ENCODE measurements at regions not wholly inside any gene's neighbourhood (a gene's known extent, or its start where the extent isn't known, plus 50 kb on each side); places are given as distances from the start of the nearest gene placed in this dataset.

DNA sequence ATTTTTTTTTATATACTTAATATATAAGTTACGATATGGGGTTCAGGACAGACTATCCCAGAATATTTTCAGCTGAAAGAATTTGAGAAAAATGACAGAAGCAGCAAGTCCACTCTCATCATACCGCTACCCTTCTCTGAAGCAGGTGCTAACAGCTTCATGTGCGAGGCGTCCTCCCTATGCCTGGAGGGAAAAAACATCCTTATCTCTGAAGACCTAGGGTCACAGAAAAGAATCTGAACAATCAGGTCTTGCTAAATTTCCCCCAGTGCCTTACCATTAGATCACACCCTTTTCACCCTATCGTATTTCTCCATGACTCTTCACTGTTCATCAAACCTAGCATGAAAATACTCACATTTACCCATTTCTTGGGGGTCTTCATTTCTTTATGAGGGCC lies 51.9 kb upstream of the CREB1 start:
- intact Hi-C loops (cut with micrococcal nuclease): loop anchor here (5.0 to 10.0 kb wide), 3 partner anchors 567 to 1313 kb away; no protein-coding TSS in a partner anchor
- Mint-ChIP-seq H3K9me3 (no peaks in the 10 kb centered on the region), H3K27me3 (no peaks in the 10 kb centered on the region), H3K36me3 (ENCODE audit: low read depth) (no peaks in the 10 kb centered on the region), H3K4me1 (peaks cover 21% of the 10 kb centered on the region), H3K4me3 (no peak overlapping the region), H3K27ac (no peak overlapping the region)
- ChIA-PET POLR2A (no interaction called here), CTCF (interaction anchor here (2.7 kb wide), 1 partner anchor 677 kb away, joined by 19 read pairs; no protein-coding TSS in a partner anchor)
- ATAC-seq (ENCODE audit: low read depth) (no peak), DNase-seq (no peak)
- TF ChIP-seq, protein P1, sequence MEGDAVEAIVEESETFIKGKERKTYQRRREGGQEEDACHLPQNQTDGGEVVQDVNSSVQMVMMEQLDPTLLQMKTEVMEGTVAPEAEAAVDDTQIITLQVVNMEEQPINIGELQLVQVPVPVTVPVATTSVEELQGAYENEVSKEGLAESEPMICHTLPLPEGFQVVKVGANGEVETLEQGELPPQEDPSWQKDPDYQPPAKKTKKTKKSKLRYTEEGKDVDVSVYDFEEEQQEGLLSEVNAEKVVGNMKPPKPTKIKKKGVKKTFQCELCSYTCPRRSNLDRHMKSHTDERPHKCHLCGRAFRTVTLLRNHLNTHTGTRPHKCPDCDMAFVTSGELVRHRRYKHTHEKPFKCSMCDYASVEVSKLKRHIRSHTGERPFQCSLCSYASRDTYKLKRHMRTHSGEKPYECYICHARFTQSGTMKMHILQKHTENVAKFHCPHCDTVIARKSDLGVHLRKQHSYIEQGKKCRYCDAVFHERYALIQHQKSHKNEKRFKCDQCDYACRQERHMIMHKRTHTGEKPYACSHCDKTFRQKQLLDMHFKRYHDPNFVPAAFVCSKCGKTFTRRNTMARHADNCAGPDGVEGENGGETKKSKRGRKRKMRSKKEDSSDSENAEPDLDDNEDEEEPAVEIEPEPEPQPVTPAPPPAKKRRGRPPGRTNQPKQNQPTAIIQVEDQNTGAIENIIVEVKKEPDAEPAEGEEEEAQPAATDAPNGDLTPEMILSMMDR (IDR thresholded peaks at IDR 0.05): no peak

GRCh38 chr2:207478572-207478971 lies 51.2 kb upstream of the CREB1 start:
- Mint-ChIP-seq H3K27me3 (no peaks in the 10 kb centered on the region), H3K4me3 (no peak overlapping the region), H3K27ac (no peak overlapping the region), H3K36me3 (ENCODE audit: low read depth) (no peaks in the 10 kb centered on the region), H3K9me3 (no peaks in the 10 kb centered on the region), H3K4me1 (peaks cover 21% of the 10 kb centered on the region)
- intact Hi-C loops (cut with micrococcal nuclease): loop anchor here (5.0 to 10.0 kb wide), 3 partner anchors 566 to 1314 kb away; no protein-coding TSS in a partner anchor
- ChIA-PET POLR2A (no interaction called here), CTCF (no interaction called here)
- ATAC-seq (ENCODE audit: low read depth) (no peak), DNase-seq (no peak)
- TF ChIP-seq, protein P1 (IDR thresholded peaks at IDR 0.05): no peak

DNA sequence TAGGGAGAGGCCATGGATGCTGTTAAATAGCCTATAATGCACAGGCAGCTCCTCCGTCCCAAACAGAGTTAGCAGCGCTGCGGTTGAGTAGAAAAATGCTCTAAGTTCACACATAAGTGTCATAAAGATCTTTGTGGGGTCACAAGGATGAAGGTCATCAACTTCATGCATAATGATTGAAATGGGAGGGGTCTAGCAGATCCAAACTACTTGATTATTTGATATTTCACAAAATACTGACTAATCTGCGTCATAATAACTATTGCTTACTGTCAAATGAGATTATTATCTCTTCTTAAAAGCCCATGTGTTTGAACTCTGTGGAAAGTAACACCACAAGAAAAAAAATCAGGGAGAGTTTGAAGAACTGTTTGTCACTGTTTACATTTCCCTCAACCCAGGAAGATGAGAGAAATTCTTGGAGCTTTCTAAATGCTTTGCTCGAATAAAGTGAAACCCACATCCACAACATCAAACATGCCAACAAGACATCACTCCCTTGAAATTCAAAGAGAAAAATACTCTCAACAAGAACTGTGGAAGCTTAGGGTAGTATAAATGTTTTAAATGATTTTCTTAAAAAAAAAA lies 50.5 kb upstream of the CREB1 start:
- ATAC-seq (ENCODE audit: low read depth) (no peak), DNase-seq (no peak)
- ChIA-PET CTCF (no interaction called here), POLR2A (no interaction called here)
- intact Hi-C loops (cut with micrococcal nuclease): loop anchor here (5.0 to 10.0 kb wide), 3 partner anchors 566 to 1314 kb away; no protein-coding TSS in a partner anchor
- Mint-ChIP-seq H3K36me3 (ENCODE audit: low read depth) (no peaks in the 10 kb centered on the region), H3K9me3 (no peaks in the 10 kb centered on the region), H3K27me3 (no peaks in the 10 kb centered on the region), H3K4me3 (no peak overlapping the region), H3K4me1 (peaks cover 25% of the 10 kb centered on the region), H3K27ac (no peak overlapping the region)
- TF ChIP-seq, protein P1 (IDR thresholded peaks at IDR 0.05): no peak

Measured in activated B cell treated with CpG ODN at 0.5 μM for 24 hours (primary cell).